Stimulated activated CD4-positive, alpha-beta T cell treated with anti-CD3 and anti-CD28 coated beads, Interleukin-15, amount 100 ng/mL, for 24 hours (primary cell): ENCODE measurements at regions not wholly inside any gene's neighbourhood (a gene's known extent, or its start where the extent isn't known, plus 50 kb on each side); places are given as distances from the start of the nearest gene placed in this dataset.

Source experiments
- DNase-seq: peaks from one replicate; pipeline ENCODE4 v3.0.0-alpha.2; 2020

DNA sequence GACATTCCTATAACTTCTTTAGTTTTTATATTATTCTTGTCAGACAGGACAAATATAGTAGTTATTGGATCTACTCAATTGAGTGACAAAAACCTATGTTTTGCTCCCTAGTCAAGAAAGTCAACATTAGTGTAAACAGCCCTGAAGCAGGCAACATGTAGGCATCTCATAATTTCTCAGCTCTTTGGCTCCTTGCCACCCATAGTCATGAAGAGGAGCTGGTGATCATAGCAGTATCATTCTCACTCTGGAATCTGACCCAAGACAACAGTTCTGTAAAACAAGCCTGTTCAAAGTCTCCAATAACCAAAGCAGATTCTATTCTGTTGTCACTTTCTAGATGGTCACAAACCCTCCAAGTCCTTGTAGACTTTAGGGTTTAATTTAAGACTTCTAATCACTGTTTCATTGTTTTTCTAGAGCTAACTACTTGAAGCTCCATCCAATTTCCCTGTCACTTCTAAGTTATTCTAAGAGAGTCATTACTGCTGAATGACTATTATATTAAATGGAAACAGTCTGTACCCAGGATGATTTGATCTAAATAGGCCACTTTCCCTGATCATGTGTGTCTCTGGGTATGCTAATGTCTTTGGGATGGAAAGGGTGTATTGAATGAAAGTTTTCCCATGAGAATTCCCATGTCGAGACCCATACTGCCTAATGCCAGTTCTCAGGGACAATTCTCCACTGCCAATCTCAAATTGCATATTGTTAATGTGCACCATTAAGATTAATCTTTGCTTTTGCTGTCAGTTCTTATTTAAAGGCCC lies 533.3 kb downstream of the ACTL7B start:
- DNase-seq, result no peak

DNA sequence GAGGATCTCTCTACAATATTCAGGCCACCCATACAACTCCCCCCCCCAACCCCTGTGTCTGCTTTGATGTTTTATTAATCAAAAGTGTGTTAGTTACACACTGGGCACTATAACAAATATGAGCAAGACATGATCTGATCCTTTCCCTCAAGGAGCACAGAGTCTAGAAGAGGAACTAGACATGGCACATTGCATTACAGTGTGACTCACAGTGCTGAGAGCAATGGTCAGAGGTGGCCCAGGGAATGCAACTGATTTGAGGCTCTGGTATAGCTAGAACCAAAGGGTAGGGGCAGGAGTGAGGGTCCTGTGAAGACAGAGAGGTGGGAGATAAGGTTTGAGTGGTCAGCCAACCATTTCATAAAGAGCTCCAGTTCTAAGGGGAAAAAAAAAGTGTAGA lies 539.2 kb downstream of the ACTL7B start:
- no peak for DNase-seq

DNA sequence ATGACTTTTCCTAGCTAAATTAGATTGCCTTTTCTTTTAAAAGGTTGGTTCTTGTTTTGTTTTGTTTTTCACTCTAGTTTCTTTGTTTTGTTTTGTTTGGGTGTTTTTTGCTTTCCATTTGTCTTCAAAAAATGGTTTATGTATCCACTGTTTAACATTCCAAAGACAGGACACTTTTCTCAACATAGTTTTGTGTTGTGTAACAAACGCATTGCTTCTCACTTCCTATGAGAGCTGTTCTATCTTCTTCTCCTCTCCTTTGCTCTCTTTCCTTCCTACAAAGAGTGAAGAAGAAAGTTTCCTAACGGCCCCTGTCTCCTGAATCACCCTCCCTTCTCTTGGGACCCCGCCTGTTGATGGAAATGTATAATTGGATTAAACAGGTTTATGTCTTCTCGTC lies 539.7 kb downstream of the ACTL7B start:
- DNase-seq, result no peak

DNA sequence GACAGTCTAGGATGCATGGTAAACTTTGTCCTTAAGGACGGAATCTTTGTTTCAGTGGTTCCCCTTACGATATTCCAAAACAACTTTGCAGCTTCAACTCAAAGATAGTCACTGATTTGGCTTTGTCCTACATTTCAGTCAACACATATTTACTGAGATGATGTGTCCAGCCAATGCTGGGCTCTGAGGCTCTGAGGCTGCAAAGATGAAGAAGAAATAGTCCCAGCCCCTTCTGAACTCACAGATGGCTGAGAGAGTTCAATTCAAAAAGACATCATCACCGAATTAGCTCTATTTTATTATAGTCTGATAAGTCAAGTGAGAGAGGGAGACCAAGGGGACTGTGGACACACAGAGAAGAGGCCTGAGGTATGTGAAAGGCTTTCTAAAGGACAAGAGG lies 544.0 kb downstream of the ACTL7B start:
- no peak for DNase-seq

DNA sequence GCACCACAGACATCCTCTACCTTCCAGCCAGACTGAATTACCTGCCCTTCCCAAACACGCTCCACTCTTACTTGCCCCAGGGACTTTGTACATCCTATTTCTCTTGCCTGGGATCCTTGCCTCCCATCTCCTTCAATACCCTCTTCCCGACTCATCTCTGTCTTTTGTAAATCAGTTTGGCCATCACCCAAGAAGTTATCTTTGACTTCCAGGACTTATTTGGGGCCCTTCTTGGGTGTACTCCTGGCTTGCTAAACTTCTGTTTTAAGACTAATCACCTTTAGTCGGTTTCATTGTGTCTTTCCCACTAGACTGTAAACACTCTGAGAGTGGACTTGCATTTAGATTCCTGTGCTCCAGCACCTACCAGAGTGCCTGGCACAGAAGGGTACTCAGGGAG lies 545.6 kb downstream of the ACTL7B start:
- DNase-seq, result no peak

DNA sequence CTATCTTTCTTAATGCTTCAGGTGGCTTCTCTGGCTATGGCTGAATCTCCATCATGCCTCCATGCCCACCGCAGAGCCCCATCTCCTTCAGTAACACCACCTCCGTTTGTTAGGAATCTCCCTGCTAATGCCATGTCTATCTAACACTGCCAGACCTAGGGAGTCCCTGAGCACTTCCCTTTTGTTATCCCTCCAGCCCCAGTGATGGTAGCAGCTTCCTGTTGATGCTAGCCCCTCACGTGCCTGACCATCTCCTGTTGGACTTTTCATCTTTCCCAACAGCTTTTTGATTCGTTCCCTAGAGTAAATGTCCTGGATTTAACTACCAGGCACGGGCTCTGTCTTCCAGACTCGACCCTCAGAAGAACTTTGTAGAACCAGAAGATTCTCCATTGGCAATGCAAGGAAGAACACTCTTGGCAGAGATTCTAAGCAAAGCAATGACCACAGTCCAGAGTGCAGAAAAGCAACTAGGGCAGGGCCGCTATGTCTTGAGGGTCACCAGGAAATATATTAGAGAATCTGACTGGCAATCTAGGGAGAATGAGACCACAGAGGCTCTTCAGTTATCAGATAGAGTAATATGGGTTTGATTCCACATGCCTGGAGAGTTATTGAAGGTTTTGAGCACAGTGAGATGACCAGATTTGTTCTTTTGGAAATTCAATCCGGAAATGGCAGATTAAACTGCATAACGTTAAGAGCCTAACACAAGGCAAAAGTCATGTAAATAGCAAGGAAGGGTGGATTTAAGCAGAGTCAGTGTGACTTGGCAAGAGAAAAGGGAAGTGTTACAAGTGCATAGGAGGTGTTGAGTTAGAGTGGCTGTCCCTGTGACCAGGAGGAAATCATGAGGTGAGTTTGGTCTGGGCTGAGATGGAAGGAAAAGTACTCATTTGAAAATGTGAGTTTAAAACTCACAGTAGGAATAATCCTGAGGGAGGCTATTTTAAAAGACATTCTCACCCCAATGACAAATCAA lies 555.2 kb downstream of the ACTL7B start:
- no peak for DNase-seq

DNA sequence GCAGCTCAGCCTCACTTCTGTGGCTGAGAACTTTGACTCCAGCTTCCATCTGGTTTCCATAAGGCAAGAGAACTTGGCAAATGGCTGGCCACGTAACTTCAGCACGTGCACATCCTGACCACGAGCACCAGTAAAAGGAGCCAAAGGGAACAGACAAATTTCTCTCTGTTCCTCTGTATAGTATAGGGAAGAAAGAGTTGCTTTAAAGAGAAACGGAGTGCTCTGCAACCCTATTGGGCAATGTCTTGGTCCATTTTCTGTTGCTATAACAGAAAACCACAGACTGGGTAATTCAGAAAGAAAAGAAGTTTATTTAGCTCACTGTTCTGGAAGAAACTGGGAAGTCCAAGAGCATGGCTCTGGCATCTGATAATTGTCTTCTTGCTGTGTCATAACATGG lies 558.7 kb downstream of the ACTL7B start:
- DNase-seq, result no peak

DNA sequence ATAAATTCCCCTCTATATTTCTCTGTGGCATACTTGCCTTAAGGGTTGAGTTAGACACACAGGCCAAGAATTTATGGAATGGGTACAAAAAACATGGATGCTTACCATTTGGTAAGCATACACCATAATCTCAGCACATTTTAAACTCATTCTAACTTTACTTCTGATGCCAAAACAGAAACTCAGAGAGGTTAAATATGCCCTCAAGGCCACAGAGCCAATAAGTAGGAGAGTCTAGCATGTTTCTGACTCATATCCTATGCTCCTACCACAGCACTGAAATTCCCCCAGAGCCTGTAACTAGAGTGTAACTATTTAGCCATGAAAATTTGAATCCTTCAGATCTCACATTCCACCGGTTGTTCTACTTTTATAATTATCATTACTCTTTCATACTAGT lies 559.7 kb downstream of the ACTL7B start:
- no peak for DNase-seq

DNA sequence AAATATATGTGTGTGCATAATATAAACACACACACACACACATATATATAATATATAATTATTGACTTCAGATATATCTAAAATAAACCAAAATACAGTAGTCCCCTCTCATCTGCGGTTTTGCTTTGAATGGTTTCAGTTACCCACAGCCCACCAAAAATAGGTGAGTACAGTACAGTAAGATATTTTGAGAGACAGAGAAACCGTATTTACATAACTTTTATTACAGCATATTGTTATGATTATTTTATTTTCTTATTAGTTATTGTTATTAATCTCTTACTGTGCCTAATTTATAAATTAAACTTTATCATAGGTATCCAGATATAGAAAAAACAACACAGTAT lies 564.2 kb downstream of the ACTL7B start:
- DNase-seq, result no peak

DNA sequence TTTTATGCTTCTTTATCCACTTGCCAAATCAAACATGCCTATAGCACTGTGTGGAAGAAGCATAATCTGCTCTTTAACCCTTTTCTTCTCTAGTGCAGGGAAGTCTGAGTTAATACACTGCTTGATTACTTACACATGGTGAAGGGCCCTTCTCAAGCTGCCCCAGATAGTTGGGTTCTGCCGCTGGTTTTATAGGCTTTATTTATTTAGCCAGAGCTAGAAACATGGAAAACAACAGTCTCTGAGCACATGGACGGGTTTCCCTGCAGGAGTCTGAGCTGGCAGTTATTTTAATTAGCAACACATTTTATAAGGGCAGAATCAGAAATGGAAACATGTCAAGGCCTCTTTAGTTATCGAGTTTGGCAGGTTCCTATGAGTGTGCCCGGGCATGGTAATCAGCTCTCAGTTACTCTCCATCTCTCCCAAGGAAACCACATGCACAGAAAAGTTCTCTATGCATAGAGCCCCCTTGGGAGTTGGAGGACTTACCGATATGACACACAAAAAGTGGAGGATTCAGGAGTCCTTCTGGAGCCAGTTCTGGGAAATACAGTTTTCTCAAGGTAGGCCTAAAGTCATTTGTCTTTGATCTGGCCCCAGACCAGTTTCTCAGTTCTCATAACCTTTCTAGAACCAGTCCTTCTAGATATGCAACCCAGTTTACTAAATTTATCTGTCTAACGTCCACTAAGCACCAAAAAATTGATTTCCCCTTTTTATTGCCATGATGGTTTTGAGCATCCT lies 564.8 kb downstream of the ACTL7B start:
- DNase-seq, result no peak

DNA sequence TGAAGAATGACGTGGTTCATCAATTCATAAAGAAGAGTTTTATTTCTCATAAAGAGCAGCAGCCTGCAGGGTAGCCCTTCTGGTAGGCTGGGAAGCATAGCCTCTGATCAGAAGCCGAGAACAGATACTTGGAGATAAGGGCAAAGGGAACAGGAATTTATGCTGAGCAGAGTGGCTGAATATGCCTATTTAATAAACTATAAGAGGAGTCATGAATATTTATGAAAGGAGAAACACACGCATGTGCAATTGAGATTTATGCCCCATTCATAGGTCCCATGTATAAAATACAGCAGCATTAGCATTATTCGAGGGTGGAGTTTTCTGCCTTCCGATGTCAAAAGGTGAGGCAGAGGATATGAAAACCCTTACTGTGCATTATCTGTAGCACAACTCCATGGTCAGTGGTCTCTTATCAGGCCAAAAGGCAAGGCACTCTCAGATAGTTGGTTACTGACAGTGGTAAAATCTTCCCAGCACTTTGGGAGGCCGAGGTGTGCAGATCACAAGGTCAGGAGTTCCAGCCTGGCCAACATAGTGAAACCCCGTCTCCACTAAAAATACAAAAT lies 569.1 kb downstream of the ACTL7B start:
- no peak for DNase-seq

DNA sequence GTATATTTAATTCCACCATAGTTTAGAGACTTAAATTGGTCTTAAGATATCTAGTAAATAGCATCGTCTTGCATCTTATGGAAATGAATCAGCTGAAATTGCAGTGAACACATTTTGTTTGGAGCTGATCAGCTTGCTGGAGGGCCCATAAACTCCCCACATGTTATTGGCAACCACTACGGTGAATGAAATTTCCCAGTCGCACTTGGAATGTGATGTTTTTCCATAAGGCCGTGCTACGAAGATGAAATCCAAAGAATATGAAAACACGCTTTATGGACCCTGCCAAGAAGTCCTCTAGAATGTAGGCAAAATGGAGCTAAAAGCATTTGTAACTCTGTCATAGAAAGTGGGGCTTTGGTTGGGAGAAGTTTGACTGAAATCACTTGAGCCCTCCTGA lies 572.1 kb downstream of the ACTL7B start:
- no peak for DNase-seq

DNA sequence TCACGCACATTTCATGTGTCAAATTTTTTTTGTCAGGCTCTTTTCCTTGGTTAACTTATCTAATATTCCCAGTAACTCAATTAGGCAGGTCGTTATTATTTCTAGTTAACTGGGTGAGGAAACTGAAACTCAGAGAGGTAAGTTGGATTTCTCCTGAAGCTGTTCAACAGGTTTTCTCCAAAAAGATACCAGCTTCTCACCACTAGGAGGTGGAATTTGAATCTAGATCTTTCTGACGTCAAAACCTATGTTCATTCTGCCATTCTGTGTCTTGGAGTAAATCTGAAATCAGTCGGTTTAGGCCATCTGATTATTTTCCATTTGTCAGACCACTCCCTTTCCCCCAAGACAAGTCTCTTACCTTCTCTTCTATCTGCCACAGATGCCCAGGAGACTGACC lies 572.9 kb downstream of the ACTL7B start:
- no peak for DNase-seq

DNA sequence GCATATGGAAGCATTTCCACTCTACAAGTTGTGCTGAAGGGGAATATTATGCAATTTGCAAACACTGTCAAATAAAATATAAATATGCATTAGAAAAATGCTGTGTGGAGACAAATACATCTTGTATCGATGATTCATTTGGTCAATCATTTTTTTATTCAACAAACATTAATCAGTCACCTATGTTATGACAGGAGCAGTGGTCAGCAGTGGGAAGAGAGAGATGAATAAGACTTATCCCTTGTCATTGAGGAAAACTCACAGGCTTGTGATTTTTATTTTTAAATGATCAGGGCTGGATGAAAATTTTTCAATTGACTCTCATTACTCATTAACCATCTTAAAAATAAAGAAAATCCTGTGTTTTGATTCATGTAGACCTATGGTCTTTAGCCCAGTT lies 574.1 kb downstream of the ACTL7B start:
- no peak for DNase-seq

DNA sequence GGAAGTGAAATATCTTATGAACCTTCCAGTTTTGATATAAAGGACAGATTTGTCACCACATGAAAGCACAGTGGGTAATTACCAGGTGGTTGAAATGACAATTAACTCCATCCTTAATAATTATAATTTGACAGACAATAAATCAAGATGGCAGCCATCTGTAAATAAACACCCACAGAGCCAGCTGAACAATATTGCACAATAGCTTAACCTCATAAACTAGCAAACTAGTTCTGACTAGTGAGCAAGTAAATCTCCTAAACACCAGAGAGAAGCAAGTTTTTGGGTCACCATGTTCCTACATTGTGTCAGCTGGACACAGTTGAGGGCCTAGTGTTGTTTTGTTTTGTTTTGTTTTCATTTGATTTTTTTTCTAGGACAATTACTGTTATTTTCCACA lies 577.4 kb downstream of the ACTL7B start:
- DNase-seq, result no peak

DNA sequence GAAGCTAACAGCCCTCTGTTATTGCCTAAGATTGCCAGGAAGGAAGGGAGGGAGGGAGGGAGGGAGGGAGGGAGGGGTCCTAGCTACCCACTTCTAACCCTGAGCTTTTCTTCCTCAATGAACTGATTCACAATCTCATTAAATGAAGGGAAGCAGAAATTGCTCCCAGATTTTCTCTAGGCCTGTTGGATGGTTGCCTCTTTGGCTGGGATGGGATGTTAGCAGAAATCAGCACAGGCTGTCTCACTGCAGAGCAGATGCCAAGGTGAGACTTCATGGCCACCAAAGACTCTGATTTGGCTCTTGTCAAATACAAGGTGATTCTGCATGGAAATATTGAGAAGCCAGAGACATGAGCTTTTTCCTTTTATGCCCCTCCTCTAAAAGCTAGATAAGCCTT lies 578.6 kb downstream of the ACTL7B start:
- no peak for DNase-seq

DNA sequence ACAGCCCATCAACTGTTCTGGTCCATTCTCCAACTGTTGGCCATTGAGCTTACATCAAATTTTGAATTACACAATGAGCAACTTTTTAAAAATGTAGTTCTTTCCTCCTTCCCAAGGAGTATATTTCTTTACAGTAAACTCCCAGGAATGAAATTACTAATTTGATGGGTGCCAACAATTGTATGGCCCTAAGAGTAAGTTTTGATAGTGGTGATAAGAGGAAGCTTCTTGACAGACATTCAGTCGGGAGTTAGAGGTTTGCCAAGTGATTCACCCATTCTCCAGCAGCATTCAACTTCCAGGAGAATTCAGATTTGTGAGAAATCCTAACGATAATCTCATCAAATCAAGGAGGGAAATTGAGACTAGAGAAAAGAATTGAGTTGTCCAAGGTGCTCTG lies 579.9 kb downstream of the ACTL7B start:
- no peak for DNase-seq

DNA sequence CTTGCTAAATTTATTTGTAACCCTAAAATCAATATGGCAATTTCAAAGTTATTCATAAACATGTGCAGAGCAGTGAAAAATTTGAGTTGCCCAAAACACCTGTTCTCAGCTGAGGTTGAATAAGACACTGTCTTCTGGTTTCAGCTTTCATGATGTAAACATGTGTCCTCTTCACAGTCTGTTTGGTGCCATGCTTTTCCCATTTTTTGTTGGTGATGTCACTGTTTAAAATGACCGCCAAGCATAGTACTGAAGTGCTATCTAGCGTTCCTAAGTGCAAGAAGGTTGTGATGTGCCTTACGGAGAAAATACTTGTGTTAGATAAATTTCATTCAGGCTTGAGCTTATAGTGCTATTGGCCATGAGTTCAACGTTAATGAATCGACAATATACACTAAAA lies 580.8 kb downstream of the ACTL7B start:
- DNase-seq, result no peak

DNA sequence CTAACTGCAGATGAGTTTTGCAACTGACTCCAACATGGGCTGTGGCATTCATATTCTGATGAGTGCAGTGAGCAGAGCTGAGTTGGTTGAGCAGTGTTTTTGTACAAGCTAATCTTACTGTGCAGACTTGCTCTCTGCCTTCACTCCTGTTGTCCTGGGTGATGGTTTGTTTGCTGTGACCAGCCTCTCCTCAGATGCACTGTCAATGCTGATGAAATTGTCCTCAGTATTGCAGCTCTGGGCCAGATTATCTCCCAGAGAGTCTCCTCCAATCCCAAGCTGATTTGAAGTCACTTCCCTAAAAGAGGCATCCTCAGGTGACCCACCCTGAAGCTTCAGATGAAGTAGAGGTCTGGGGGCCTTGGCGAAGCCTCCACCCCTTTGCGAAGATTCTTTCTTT lies 581.8 kb downstream of the ACTL7B start:
- no peak for DNase-seq

DNA sequence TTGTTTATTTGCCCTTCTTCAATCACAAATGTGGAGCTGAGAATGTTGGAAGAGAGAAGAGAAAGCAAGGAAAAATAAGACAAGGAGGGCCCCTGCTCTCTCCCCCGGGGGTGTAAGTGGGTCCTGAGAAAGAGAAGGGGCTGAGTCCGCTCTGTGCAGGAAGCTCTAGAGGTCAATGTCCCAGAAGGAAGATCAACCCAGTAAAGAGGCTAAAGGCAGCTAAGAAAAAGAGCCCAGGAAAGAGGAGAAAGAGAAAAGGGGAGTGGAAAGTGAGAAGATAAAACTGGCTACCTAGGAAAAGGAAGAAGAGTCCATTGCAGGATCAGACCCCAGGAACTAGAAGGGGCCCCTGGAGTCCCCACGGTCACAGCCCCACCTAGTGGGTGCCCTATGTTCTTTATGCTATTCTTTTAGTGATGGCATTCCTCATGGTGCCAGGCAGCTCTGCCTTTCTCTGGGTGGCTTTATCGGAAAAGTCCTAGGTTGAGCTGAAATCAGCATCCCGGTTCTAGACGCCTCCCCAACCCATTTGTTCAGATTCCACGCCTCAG lies 583.4 kb downstream of the ACTL7B start:
- DNase-seq, result no peak

DNA sequence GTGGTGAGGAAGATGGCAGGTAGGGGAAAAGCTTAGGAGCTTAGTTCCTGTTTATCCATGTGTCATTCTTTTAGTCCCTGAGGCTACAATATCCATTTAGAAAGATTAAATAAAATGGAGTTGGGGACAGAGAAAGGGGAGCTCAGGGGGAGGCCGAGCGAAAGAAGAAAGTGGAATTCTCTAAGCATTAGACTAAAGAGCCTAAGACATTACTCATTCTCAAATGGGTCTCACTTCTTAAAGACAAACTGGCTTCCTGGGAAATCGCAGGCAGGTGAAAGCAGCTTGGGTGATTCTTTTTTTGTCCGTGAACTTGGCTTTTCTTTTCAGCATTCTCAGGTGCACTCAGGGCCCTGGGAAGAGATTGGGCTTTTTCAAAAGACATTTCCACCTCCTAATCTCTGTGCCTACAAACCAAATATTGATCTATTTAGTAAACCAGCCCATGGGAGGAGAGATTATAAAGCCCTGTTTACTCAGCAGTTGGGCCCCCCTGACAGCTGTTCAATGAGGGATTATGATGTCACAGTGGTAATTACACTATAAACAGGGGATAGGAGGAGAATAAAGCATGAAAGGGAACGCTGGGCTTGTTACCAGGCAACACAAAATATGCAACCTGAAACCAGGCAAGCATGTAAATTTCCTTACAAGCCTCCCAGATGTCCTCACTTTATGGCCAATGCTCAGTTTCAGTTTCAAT lies 584.0 kb downstream of the ACTL7B start:
- no peak for DNase-seq

DNA sequence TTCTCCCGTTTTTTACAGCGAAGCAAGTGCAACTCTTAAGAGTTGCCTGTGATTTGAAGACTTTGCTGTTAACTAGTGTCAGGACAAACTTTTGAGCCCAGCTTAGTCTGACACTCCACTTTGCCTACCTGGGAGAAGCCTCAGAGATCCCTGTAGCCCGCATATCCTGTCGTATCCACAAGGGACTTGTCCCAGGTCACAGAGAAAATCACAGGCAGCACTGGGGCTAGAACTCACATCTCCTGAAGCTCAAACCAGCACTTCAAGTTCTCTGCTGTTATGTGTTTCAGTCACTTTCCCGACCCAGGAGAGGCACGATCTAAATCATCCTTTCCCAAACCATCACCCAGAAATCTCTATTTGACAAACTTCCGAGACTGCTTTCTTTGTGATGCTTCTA lies 584.5 kb downstream of the ACTL7B start:
- no peak for DNase-seq
